Mucosa of rectum (tissue), 2 donors: ENCODE measurements at regions not wholly inside any gene's neighbourhood (a gene's known extent, or its start where the extent isn't known, plus 50 kb on each side); places are given as distances from the start of the nearest gene placed in this dataset.
"Not testable (repeated sequence)": the region's sequence is repeated elsewhere in the genome, so short reads cannot be mapped to it uniquely, and the experiment has no call there.

Source experiments
- H3K27ac ChIP-seq, 2 donors: one replicate each; pipeline ENCODE4 v1.7.0; 2013; ENCODE audit warnings: inconsistent platforms in 2 of 2, low read depth in 2 of 2, low read length in 2 of 2
- H3K27me3 ChIP-seq, 2 donors: one replicate each; pipeline ENCODE4 v1.7.0; 2013; ENCODE audit warnings: low read length in 2 of 2; ENCODE audit not compliant: control insufficient read depth in 2 of 2, insufficient read depth in 2 of 2
- H3K36me3 ChIP-seq, 2 donors: one replicate each; pipeline ENCODE4 v1.7.0; 2013; ENCODE audit warnings: low read length in 2 of 2; ENCODE audit not compliant: control insufficient read depth in 2 of 2, insufficient read depth in 2 of 2
- H3K4me1 ChIP-seq, 2 donors: one replicate each; pipeline ENCODE4 v1.7.0; 2013; ENCODE audit warnings: low read length in 2 of 2, mild to moderate bottlenecking in 1 of 2; ENCODE audit not compliant: control insufficient read depth in 2 of 2, insufficient read depth in 2 of 2
- H3K4me3 ChIP-seq, 2 donors: one replicate each; pipeline ENCODE4 v1.7.0; 2013; ENCODE audit warnings: low read length in 2 of 2
- H3K9ac ChIP-seq, 2 donors: one replicate each; pipeline ENCODE4 v1.7.0; 2013; ENCODE audit warnings: low read length in 2 of 2, low read depth in 1 of 2, mild to moderate bottlenecking in 1 of 2
- H3K9me3 ChIP-seq, 2 donors: one replicate each; pipeline ENCODE4 v1.7.0; 2013; ENCODE audit warnings: low read length in 2 of 2; ENCODE audit not compliant: control insufficient read depth in 2 of 2
- donor health status: healthy.
- donor health status: Normal muscosa, but diverticular disease.

- H3K27ac ChIP-seq, H3K4me1 ChIP-seq, H3K9ac ChIP-seq, H3K4me3 ChIP-seq, H3K36me3 ChIP-seq, H3K9me3 ChIP-seq, H3K27me3 ChIP-seq: not testable (repeated sequence)
Observed at GRCh38 chr7:65140543-65141404, 134.3 kb upstream of the ERV3-1 start.

GRCh38 chr7:65136850-65137249 is 130.4 kb upstream of the ERV3-1 start:
- not testable (repeated sequence) for H3K36me3 ChIP-seq, H3K9ac ChIP-seq, H3K4me3 ChIP-seq, H3K27me3 ChIP-seq, H3K4me1 ChIP-seq, H3K27ac ChIP-seq, H3K9me3 ChIP-seq

DNA sequence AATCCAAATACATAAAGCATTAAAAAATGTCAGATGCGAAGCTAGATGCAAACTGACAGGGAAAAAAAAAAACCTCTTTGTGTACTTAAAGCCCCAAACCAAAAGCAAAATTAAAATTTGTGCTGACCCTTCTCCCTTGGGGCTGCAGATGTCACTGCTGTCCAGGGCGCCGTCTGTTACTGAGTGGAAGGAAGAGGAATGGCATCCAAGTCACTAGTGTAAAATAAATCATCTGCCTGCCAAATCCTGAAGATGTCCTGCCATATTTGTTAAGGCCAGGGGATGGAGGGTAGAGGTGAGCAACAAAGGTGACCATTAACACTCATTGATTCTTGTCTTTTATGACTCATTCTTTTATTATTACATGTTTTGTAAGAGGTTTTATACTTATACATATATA is 126.6 kb upstream of the ERV3-1 start:
- not testable (repeated sequence) for H3K9ac ChIP-seq, H3K27ac ChIP-seq, H3K9me3 ChIP-seq, H3K4me3 ChIP-seq, H3K27me3 ChIP-seq, H3K4me1 ChIP-seq, H3K36me3 ChIP-seq

- not testable (repeated sequence) for H3K36me3 ChIP-seq, H3K9me3 ChIP-seq, H3K27ac ChIP-seq, H3K4me3 ChIP-seq, H3K27me3 ChIP-seq, H3K4me1 ChIP-seq, H3K9ac ChIP-seq
Observed at GRCh38 chr7:65132256-65132655, 125.8 kb upstream of the ERV3-1 start.

- not testable (repeated sequence) for H3K27me3 ChIP-seq, H3K9me3 ChIP-seq
Observed at GRCh38 chr7:65127364-65127763, 120.9 kb upstream of the ERV3-1 start.

DNA sequence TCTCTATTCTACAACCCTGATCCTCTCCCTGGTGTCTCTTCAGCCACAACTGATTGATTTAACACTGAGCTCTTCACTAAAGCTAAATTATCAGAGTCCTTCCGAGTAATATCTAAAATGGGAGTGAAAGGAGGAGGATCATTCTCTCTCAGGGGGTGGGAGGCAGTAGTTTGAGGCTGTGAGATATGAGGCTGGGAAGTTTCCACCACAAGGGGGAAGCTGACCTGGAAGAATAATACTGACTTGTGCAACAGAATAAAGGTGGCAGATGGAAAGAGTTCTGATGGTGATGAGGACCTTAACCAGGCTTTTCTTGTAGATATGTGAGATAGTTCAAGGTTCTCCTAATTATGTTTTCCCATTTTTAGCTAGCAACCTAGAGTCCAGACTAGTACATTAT is 118.1 kb upstream of the ERV3-1 start:
- not testable (repeated sequence) for H3K4me1 ChIP-seq, H3K4me3 ChIP-seq, H3K36me3 ChIP-seq, H3K9me3 ChIP-seq, H3K27ac ChIP-seq, H3K9ac ChIP-seq, H3K27me3 ChIP-seq

More at GRCh38 chr7:65127364-65127763, 120.9 kb upstream of the ERV3-1 start:
- H3K9ac ChIP-seq, H3K4me1 ChIP-seq, H3K27ac ChIP-seq, H3K4me3 ChIP-seq, H3K36me3 ChIP-seq: not testable (repeated sequence)

DNA sequence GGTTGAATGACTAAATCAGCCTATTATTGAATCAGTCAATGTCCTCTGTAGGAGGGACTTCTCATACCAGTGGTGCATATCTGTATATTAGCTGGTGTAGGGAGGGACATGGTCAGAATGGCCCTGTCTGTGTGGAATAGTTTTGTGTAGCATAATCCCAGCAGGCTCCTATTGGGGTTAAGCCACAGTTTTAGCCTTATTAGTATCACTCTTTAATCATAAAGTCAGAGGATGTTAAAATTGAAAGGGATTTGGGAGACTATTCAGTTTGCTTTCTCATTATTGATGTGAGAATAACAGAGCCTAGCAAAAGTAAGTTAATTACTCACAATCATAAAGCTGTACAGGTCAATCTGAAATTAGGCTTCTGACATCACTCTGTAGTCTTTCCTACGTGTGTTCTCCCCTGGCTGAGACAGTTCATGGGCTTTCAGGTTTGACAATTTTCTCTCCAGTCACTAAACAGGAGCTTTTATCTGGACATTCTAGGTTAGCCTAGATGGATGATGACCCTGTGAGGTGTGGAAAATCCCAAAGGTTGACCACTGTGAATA is 99.2 kb upstream of the ERV3-1 start:
- H3K9ac ChIP-seq, H3K4me1 ChIP-seq, H3K36me3 ChIP-seq, H3K9me3 ChIP-seq, H3K4me3 ChIP-seq, H3K27ac ChIP-seq, H3K27me3 ChIP-seq: not testable (repeated sequence)

- not testable (repeated sequence) for H3K27ac ChIP-seq, H3K4me3 ChIP-seq, H3K9ac ChIP-seq, H3K36me3 ChIP-seq, H3K9me3 ChIP-seq, H3K27me3 ChIP-seq, H3K4me1 ChIP-seq
Observed at GRCh38 chr7:65100499-65100898, 94.0 kb upstream of the ERV3-1 start.

- peak overlapping the region; percentile 78 to 84 for H3K4me3 ChIP-seq
- peak overlapping the region in 1 of 2 donors; percentile 79 for H3K9ac ChIP-seq
- not testable (repeated sequence) for H3K27me3 ChIP-seq, H3K9me3 ChIP-seq, H3K4me1 ChIP-seq, H3K36me3 ChIP-seq
- H3K27ac ChIP-seq: peak overlapping the region in 1 of 2 donors; percentile 75
Observed at GRCh38 chr7:65081669-65082055, 75.2 kb upstream of the ERV3-1 start.

DNA sequence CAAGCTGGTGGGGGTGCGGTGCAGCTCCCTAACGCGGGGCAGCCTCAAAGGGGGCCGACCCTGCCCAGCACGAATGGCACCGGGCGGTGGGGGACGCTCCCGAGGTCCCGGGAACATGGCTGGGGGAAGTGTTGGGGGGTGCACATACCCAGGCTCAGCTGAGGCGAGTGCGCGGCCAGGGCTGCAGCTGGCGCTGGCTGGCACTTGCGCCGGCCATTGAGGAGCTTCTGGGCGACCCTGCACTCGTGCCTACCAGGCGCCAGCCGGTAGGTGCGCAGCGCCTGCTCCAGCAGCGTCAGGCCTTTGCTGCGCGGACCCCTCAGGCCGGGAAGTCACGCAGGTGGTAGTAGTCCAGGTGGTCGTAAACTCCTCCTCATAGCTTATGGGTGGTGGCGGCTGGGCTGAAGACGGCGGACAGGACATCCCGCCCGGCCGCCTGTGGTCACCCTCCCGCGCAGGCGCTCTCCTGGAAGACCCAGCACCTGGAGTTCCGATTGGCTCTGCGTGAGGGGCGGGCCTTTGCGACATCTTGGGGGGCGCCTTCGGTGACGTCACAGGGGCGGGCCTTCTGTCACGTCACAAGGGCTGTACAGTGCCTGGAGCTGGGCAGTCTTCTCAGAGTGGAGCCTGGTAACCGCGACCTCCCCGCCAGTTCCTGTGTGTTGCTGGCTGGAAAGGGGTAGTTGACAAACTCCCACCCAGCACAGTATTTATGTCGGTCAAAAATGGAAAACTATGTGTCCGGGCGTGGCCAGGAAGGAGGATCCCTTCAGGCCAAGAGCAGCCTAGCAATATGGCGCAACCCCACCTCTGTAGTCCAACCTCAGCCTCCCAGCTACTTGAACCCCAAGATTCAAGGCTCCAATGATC is 74.5 kb upstream of the ERV3-1 start:
- Histone ChIP-seq H3K4me3 (peak overlapping the region; percentile 78 to 84), H3K27ac (peak overlapping the region; percentile 72 to 75), H3K9ac (peak overlapping the region; percentile 72 to 79)
- H3K4me1 ChIP-seq, H3K9me3 ChIP-seq, H3K27me3 ChIP-seq, H3K36me3 ChIP-seq: not testable (repeated sequence)
